GM21423 (cell line): ENCODE measurements at regions not wholly inside any gene's neighbourhood (a gene's known extent, or its start where the extent isn't known, plus 50 kb on each side); places are given as distances from the start of the nearest gene placed in this dataset.

ENCODE experiments used
- ATAC-seq: cut with Tn5 transposase; IDR thresholded peaks from one replicate; pipeline ENCODE4 v1.9.1; 2021; ENCODE audit warnings: mild to moderate bottlenecking, moderate library complexity; ENCODE audit not compliant: unreplicated experiment

- ATAC-seq, result no peak
These were observed 202.9 kb downstream of the RAB11FIP4 start for GRCh38 chr17:31594416-31594815.

GRCh38 chr17:31593806-31594205 lies 202.3 kb downstream of the RAB11FIP4 start:
- no peak for ATAC-seq

- ATAC-seq, result no peak
These were observed 200.4 kb downstream of the RAB11FIP4 start for GRCh38 chr17:31591924-31592323.

- no peak for ATAC-seq
These were observed 197.0 kb downstream of the RAB11FIP4 start for GRCh38 chr17:31588512-31588911.

GRCh38 chr17:31588034-31588433 lies 196.6 kb downstream of the RAB11FIP4 start:
- no peak for ATAC-seq
